Nephron progenitor cell (in vitro differentiated cells): ENCODE measurements at regions not wholly inside any gene's neighbourhood (a gene's known extent, or its start where the extent isn't known, plus 50 kb on each side); places are given as distances from the start of the nearest gene placed in this dataset.
"Not testable (repeated sequence)": the region's sequence is repeated elsewhere in the genome, so short reads cannot be mapped to it uniquely, and the experiment has no call there.

Experiments used
- DNase-seq: peaks from one replicate; pipeline ENCODE4 v3.0.0; 2021
- H3K27ac Mint-ChIP-seq: 2 replicates; pipeline ENCODE4 v1.8.0; 2021; ENCODE audit warnings: mild to moderate bottlenecking, moderate library complexity, mixed read lengths
- H3K27me3 Mint-ChIP-seq: 2 replicates; pipeline ENCODE4 v1.8.0; 2021; ENCODE audit warnings: mild to moderate bottlenecking, low read depth, mixed read lengths; ENCODE audit not compliant: poor library complexity
- H3K36me3 Mint-ChIP-seq: 2 replicates; pipeline ENCODE4 v1.8.0; 2021; ENCODE audit warnings: low read depth, mixed read lengths
- H3K4me1 Mint-ChIP-seq: 2 replicates; pipeline ENCODE4 v1.8.0; 2021; ENCODE audit warnings: mixed read lengths
- H3K4me3 Mint-ChIP-seq: 2 replicates; pipeline ENCODE4 v1.8.0; 2021; ENCODE audit warnings: mild to moderate bottlenecking, moderate library complexity, mixed read lengths
- H3K9me3 Mint-ChIP-seq: 2 replicates; pipeline ENCODE4 v1.8.0; 2021; ENCODE audit warnings: mild to moderate bottlenecking, moderate library complexity, mixed read lengths
- TF ChIP-seq, protein P1 (sequence below): fragments of 200-600 bp; sonication (generic); IDR thresholded peaks from 2 replicates; pipeline ENCODE4 v1.5.0; 2021; ENCODE audit warnings: antibody characterized with exemption

DNA sequence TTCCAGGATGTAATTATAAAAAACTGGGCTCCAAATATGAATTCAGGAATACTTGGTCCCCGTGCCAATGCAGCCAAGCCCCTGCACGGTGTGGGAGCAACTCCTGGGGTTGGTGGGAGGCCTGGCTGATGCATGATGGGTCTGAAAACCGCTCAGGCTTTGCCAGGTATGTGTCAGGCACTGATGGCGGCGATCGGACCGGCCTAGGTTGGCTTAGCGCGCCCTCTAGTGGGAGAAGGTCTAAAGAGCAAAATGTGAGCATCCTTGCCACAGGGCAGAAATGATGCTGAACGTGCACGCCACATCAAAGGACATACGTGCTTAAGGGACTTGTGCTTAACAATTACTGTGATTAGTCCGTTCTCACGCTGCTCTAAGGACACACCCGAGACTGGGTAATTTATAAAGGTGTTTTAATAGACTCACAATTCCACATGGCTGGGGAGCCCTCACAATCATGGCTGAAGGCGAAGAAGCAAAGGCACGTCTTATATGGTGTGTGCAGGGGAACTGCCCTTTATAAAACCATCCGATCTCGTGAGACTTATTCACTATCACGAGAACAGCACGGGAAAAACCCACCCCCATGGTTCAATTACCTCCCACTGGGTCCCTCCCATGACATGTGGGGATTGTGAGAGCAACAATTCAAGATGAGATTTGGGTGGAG, 196.2 kb upstream of the PLGLB1 start:
- H3K4me1 Mint-ChIP-seq, DNase-seq, H3K36me3 Mint-ChIP-seq, H3K9me3 Mint-ChIP-seq, H3K27ac Mint-ChIP-seq, H3K27me3 Mint-ChIP-seq, H3K4me3 Mint-ChIP-seq: not testable (repeated sequence)
- TF ChIP-seq, protein P1, sequence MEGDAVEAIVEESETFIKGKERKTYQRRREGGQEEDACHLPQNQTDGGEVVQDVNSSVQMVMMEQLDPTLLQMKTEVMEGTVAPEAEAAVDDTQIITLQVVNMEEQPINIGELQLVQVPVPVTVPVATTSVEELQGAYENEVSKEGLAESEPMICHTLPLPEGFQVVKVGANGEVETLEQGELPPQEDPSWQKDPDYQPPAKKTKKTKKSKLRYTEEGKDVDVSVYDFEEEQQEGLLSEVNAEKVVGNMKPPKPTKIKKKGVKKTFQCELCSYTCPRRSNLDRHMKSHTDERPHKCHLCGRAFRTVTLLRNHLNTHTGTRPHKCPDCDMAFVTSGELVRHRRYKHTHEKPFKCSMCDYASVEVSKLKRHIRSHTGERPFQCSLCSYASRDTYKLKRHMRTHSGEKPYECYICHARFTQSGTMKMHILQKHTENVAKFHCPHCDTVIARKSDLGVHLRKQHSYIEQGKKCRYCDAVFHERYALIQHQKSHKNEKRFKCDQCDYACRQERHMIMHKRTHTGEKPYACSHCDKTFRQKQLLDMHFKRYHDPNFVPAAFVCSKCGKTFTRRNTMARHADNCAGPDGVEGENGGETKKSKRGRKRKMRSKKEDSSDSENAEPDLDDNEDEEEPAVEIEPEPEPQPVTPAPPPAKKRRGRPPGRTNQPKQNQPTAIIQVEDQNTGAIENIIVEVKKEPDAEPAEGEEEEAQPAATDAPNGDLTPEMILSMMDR = peak; percentile 10

DNA sequence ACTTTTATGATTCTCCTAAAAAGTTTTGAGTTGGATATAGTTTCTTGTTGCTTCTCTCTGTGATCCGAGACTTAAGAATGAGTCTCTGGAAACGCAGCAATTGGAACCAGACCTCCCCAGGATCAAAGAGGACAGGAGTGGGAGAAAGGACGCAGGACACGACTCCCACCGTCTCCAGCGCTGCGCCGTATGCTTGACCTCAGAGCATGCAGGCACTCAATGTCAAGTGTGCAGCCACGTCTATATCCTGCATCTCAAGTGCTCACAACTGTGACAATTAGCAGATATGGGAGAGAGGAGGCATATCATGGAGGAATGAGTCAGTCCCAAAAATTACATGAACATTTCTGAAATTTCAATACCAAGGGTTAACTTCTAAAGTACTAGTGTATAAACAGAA, 199.0 kb upstream of the PLGLB1 start:
- H3K4me3 Mint-ChIP-seq, DNase-seq, H3K36me3 Mint-ChIP-seq, H3K9me3 Mint-ChIP-seq, H3K27ac Mint-ChIP-seq, H3K4me1 Mint-ChIP-seq: not testable (repeated sequence)
- H3K27me3 Mint-ChIP-seq = peaks cover 10% of the 10 kb centered on the region

DNA sequence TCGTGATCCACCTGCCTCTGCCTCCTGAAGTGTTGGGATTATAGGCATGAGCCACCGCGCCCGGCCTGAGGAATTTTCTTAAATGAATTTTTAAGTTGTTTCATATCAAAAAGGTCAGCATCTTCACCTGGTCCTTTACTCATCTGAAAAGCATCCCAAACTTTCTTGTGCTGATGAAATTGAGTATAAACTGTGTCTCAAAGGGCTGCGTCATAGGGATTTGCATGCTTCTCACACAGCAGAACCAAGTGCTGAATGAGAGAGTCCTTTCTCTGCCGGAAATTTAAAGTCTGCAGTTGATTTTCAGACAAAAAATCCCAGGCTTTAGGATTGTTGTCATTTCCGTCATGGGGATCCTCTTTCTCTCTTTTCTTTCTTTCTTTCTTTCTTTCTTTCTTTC, 200.5 kb upstream of the PLGLB1 start:
- H3K27ac Mint-ChIP-seq, H3K9me3 Mint-ChIP-seq, H3K4me3 Mint-ChIP-seq, H3K36me3 Mint-ChIP-seq, H3K4me1 Mint-ChIP-seq, DNase-seq: not testable (repeated sequence)
- peaks cover 10% of the 10 kb centered on the region for H3K27me3 Mint-ChIP-seq

DNA sequence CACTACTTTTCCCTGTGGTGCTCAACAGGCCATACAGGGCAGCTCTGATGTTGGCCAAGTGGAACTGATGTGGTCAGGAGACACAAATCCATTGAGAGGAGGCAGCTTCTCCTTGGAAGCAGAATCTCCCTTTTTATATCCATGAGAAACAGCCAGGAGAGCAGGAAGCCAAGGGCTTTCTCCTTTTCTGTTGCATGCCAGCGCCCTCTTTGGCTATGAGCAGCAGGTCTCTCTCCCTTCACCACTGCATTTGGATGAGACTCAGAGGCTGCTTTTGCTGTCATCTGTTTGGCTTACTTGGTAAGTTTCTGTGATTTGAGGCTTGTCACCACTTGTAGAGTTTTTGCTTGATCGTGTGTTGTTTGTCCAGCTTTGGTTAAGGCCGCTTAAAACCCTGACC, 202.2 kb upstream of the PLGLB1 start:
- H3K4me3 Mint-ChIP-seq, DNase-seq, H3K4me1 Mint-ChIP-seq, H3K9me3 Mint-ChIP-seq, H3K27ac Mint-ChIP-seq, H3K36me3 Mint-ChIP-seq: not testable (repeated sequence)
- peaks cover 10% of the 10 kb centered on the region for H3K27me3 Mint-ChIP-seq

DNA sequence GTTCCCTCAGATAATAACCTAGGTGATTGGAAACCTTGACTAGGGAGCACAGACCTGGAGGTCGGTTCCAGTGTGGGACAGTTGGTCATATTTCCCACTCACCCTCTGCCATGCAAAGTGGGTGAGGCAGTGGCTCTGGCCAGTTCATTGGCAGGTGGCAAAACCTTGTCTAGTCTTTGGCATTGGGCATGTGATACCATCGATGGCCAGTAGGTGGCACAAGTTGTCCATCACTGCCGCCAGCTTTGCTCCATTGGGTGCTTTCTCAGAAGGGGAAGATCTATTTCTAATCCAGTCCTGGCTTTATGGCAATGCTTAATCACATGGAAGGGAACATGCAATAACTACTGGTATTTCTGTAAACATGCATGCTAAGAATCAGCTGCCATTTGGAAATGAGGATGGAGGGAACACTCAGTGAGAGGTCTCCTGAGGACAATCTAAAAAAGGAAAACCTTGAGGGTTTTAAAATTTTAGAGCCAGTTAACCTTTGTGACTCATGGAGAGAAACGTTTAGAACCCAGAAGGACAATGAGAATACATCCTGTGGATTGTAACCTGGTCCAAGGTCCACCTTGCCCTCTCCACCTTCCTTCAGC, 207.5 kb upstream of the PLGLB1 start:
- H3K9me3 Mint-ChIP-seq, H3K4me1 Mint-ChIP-seq, H3K27me3 Mint-ChIP-seq, H3K36me3 Mint-ChIP-seq, DNase-seq, H3K4me3 Mint-ChIP-seq, H3K27ac Mint-ChIP-seq: not testable (repeated sequence)
- TF ChIP-seq, protein P1 = peak; percentile 58

DNA sequence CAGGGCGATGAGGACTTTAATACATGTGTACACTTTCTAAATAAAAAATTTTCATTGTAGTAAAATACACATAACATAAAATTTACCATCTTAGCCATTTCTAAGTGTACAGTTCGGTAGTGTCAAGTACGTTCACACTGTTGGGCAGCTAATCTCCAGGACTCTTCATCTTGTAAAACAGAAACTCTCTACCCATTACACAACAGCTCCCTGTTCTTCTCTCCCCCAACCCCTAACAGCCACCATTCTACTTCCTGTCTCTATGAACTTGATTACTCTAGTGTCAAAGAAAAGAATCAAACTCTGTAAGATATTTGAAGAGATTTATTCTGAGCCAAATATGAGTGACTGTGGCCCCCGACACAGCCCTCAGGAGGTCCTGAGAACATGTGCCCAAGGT, 208.3 kb upstream of the PLGLB1 start:
- not testable (repeated sequence) for H3K27me3 Mint-ChIP-seq, H3K4me3 Mint-ChIP-seq, H3K4me1 Mint-ChIP-seq, DNase-seq, H3K9me3 Mint-ChIP-seq, H3K36me3 Mint-ChIP-seq, H3K27ac Mint-ChIP-seq

DNA sequence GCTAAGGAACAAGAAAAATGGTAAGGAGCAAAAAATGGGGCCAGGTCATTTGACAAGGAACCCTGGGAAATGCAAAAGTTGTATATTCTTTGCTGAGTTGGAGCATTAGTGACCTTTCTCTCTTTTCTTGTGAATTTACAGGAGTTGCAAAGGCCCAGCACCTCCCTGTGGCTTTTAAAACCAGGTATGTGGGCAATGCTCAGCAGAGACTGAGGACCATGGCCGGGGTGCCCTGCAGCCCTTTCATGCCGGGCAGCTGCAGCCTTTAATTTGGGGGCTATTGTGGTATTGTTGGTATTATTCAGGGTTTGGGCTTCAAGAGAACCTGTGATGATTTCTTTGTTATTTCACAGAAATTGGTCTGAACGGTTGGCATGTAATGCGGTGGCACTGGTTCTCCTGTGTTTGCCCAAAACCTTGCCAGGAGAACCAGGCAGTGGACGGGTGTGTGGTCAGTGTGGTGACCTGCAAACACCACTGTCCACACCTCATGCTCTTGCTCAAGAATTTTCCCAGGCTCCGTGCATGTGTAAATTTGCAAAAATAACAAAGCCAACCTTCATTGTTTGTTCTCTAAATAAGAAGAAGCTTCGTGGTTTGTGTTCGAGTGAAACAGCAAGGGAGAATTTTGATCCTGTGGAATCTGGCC, 213.8 kb upstream of the PLGLB1 start:
- H3K4me3 Mint-ChIP-seq, H3K27ac Mint-ChIP-seq, H3K4me1 Mint-ChIP-seq, H3K36me3 Mint-ChIP-seq, H3K27me3 Mint-ChIP-seq, H3K9me3 Mint-ChIP-seq, DNase-seq: not testable (repeated sequence)

DNA sequence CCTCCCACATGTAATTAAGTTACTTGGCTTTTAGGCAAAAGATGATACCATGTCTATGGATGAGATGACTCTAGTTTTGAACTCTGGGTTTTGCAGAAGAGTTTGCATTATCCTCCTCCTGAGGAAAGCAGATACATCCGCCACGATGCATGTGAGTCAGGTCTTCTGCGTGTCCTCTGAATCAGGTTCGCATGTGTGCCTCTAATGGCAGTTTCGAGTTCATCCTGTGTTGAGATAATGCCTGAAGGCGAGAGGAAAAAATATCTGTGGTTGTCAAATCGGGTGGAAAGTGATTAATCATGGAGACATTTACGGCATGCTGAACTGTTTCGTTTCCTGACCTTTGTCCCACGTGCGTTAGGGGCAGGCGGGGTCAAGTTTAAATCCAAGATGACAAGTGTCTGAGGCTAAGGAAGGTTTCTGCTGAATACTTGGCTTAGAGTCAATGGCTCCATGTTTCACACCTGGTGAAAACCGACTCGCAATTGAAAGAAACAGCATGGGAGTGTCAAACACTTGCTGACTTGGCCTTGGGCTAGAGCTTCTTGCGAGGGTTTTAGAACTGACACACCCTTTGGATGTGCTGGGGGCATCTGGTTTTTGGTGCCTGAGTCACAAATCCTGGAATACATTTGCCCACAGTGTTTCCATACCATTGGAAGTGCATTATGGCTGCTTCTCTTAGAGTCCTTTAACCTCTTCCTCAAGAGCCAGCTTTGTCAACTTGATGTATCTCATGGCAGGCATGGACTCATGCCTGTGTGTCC, 216.1 kb upstream of the PLGLB1 start:
- not testable (repeated sequence) for H3K36me3 Mint-ChIP-seq, H3K4me1 Mint-ChIP-seq, H3K9me3 Mint-ChIP-seq, H3K27ac Mint-ChIP-seq, H3K27me3 Mint-ChIP-seq, H3K4me3 Mint-ChIP-seq
- peak; percentile 14 for DNase-seq

DNA sequence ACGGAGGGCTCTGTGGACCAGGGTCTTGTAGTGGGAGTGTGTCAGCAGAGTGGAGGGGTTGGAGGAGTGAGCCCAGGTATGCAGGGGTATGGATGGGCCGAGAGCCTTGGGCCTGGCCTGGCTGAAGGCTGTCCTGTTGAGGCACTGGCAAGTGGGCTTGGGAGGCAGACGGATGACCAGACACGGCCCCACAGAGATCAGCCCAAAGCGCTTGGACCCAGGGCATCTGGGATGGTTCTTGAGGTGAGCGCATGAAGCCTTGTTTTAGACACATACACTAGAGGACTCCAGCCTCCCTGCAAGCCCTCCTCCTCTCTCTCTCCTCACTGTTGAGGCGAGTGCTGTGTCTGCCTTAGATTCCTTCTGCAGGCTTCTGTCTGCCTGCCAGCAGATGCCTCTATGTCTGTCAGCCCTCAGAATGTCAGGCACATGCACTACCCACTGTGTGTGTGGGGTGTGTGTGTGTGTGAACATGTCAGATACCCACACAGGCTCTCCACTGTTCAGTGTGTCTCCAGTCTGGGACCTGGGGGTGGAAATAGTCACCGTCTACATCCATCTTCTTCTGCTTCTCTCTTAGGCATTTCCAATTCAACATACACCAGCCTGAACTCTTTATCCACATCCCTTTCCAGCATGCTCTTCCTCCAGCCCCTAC, 218.0 kb upstream of the PLGLB1 start:
- not testable (repeated sequence) for H3K9me3 Mint-ChIP-seq, DNase-seq, H3K27ac Mint-ChIP-seq, H3K27me3 Mint-ChIP-seq, H3K4me1 Mint-ChIP-seq, H3K36me3 Mint-ChIP-seq, H3K4me3 Mint-ChIP-seq

DNA sequence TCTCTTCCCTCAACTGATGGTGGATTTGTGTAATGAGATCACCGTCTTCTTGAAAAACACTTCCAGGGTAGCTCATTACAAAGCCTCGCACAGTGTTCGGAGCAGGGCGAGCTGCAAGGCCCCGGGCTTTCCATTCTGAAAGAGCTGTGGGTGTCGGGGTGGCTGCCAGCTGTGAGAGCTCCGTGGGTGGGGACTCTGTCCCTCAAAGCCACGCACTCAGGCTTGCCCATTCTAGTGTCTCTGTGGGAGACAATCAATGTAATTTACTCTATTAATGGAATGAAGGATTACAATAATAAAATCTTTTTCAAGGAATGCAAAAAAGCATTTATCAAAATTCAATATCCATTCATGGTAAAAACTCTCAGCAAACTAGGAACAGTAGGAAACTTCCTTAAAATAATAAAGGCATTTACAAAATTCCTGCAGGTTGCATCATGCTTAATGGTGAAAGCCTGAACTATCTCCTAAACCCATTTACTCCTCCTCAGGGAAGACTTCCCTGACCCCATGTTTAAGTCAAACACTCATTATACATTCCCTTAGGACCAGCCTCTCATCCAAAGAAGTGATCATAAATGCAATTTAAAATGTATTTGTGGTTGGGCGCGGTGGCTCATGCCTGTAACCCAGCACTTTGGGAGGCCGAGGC, 224.5 kb upstream of the PLGLB1 start:
- not testable (repeated sequence) for H3K4me1 Mint-ChIP-seq, DNase-seq, H3K4me3 Mint-ChIP-seq, H3K27ac Mint-ChIP-seq, H3K27me3 Mint-ChIP-seq, H3K36me3 Mint-ChIP-seq, H3K9me3 Mint-ChIP-seq

DNA sequence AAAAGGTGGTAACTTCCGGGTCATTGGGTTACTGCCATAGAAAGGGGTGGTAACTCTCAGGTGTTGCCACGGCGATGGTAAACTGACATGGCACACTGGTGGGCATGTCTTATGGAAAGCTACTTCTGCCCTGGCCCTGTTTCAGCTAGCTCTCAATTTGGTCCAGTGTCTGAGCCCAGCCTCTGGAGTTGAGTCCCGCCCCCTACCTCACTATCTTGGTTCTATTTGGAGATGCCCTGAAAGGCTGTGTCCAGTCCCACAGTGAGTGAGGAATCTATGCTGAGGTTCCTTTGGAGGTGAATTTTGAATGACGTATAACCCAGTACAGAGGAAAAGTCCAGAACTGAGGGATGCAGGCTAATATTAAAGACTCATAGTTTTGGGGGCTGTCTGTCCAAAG, 230.4 kb upstream of the PLGLB1 start:
- H3K4me1 Mint-ChIP-seq, H3K36me3 Mint-ChIP-seq, H3K9me3 Mint-ChIP-seq, H3K4me3 Mint-ChIP-seq, DNase-seq, H3K27me3 Mint-ChIP-seq, H3K27ac Mint-ChIP-seq: not testable (repeated sequence)
